Head of caudate nucleus (tissue), 42 donors: ENCODE measurements at regions not wholly inside any gene's neighbourhood (a gene's known extent, or its start where the extent isn't known, plus 50 kb on each side); places are given as distances from the start of the nearest gene placed in this dataset.
A peak's percentile ranks its signal among the peaks of the same experiment; 100 is the strongest.
"Not testable (repeated sequence)": the region's sequence is repeated elsewhere in the genome, so short reads cannot be mapped to it uniquely, and the experiment has no call there.

Experiments
- DNase-seq, 42 donors: peaks; one replicate each; pipeline versions ENCODE4 v3.0.0 to v3.0.0-alpha.2; 2020 to 2021; ENCODE audit warnings: mixed read lengths in 7 of 42
- intact Hi-C: fragments of 100-400 bp; cut with DNase I; formaldehyde crosslinking; loops from one replicate; pipeline ENCODE4 v1.15.0; 2022

- peak; percentile 3 to 84 (median 53) for DNase-seq
- intact Hi-C loops, result no loop called here
Observed at GRCh38 chr22:33971561-33971961, 51.3 kb upstream of the LARGE1 start.

- intact Hi-C loops, result no loop called here
- DNase-seq, result no peak
Observed at GRCh38 chr22:33975841-33976240, 55.6 kb upstream of the LARGE1 start.

- DNase-seq, result no peak
- intact Hi-C loops, result no loop called here
Observed at GRCh38 chr22:33983558-33983957, 63.3 kb upstream of the LARGE1 start.

GRCh38 chr22:33984211-33984610 lies 63.9 kb upstream of the LARGE1 start:
- DNase-seq, result no peak
- intact Hi-C loops, result no loop called here

GRCh38 chr22:33984656-33985285 lies 64.5 kb upstream of the LARGE1 start:
- DNase-seq, result no peak
- intact Hi-C loops, result no loop called here

GRCh38 chr22:33985506-33985905 lies 65.2 kb upstream of the LARGE1 start:
- intact Hi-C loops, result no loop called here
- no peak for DNase-seq

- no peak for DNase-seq
- intact Hi-C loops, result no loop called here
Observed at GRCh38 chr22:33986167-33986771, 66.0 kb upstream of the LARGE1 start.

GRCh38 chr22:33986954-33987353 lies 66.7 kb upstream of the LARGE1 start:
- intact Hi-C loops, result no loop called here
- DNase-seq, result no peak

- intact Hi-C loops, DNase-seq: not testable (repeated sequence)
Observed at GRCh38 chr22:33989263-33989662, 69.0 kb upstream of the LARGE1 start.

GRCh38 chr22:33991620-33992019 lies 71.3 kb upstream of the LARGE1 start:
- no peak for DNase-seq
- intact Hi-C loops, result no loop called here

GRCh38 chr22:33996824-33997223 lies 76.5 kb upstream of the LARGE1 start:
- intact Hi-C loops, result no loop called here

GRCh38 chr22:34000879-34001526 lies 80.7 kb upstream of the LARGE1 start:
- DNase-seq, result no peak
- intact Hi-C loops, result no loop called here

More at GRCh38 chr22:33996824-33997223, 76.5 kb upstream of the LARGE1 start:
- DNase-seq, result no peak

GRCh38 chr22:34001701-34002466 lies 81.6 kb upstream of the LARGE1 start:
- DNase-seq, result no peak
- intact Hi-C loops, result no loop called here

- DNase-seq, result no peak
- intact Hi-C loops, result no loop called here
Observed at GRCh38 chr22:34004058-34004457, 83.8 kb upstream of the LARGE1 start.

GRCh38 chr22:34010259-34010658 lies 90.0 kb upstream of the LARGE1 start:
- no peak for DNase-seq
- intact Hi-C loops, result no loop called here

GRCh38 chr22:34015642-34016041 lies 95.4 kb upstream of the LARGE1 start:
- no peak for DNase-seq
- intact Hi-C loops, result no loop called here

- intact Hi-C loops, result no loop called here
- no peak for DNase-seq
Observed at GRCh38 chr22:34017205-34017604, 96.9 kb upstream of the LARGE1 start.

GRCh38 chr22:34019190-34019845 lies 99.0 kb upstream of the LARGE1 start:
- no peak for DNase-seq
- intact Hi-C loops, result no loop called here

GRCh38 chr22:34035209-34035608 lies 114.9 kb upstream of the LARGE1 start:
- intact Hi-C loops, result loop anchor here (10.0 kb wide), 1 partner anchor 150 kb away; no protein-coding TSS in a partner anchor
- DNase-seq, result no peak
